Heart left ventricle (tissue), 16 donors: ENCODE measurements at regions not wholly inside any gene's neighbourhood (a gene's known extent, or its start where the extent isn't known, plus 50 kb on each side); places are given as distances from the start of the nearest gene placed in this dataset.

ENCODE experiments used
- ATAC-seq, 4 donors: fragments of 200-7000 bp; cut with Tn5 transposase; one replicate each; pipeline ENCODE4 v1.9.1; 2020 to 2022; ENCODE audit warnings: moderate library complexity in 4 of 4, mild to moderate bottlenecking in 3 of 4, moderate number of reproducible peaks in 1 of 4
- DNase-seq, 5 donors: peaks; one replicate each; pipeline ENCODE4 v3.0.0-alpha.2; 2020
- H3K27ac ChIP-seq, 12 donors: fragments of 200-600 bp; sonication (generic) in 4 of 12; one replicate each; pipeline versions ENCODE4 v1.5.0 to v1.8.0; 2016 to 2022; ENCODE audit warnings: mild to moderate bottlenecking in 2 of 12
- H3K27me3 ChIP-seq, 9 donors: fragments of 200-600 bp; sonication (generic) in 2 of 9; one replicate each; pipeline versions ENCODE4 v1.5.1 to v1.8.0; 2016 to 2022; ENCODE audit warnings: mild to moderate bottlenecking in 3 of 9
- H3K36me3 ChIP-seq, 9 donors: fragments of 200-600 bp; sonication (generic) in 2 of 9; one replicate each; pipeline versions ENCODE4 v1.5.0 to v1.8.0; 2018 to 2022; ENCODE audit warnings: mild to moderate bottlenecking in 2 of 9
- H3K4me1 ChIP-seq, 12 donors: fragments of 200-600 bp; sonication (generic) in 4 of 12; one replicate each; pipeline versions ENCODE4 v1.5.0 to v1.8.0; 2016 to 2022; ENCODE audit warnings: mild to moderate bottlenecking in 3 of 12
- H3K4me3 ChIP-seq, 12 donors: fragments of 200-600 bp; sonication (generic) in 4 of 12; one replicate each; pipeline versions ENCODE4 v1.5.0 to v1.8.0; 2017 to 2022; ENCODE audit warnings: mild to moderate bottlenecking in 9 of 12, moderate library complexity in 4 of 12
- H3K9me3 ChIP-seq, 12 donors: fragments of 200-600 bp; sonication (generic) in 4 of 12; one replicate each; pipeline versions ENCODE4 v1.5.0 to v1.8.0; 2016 to 2022; ENCODE audit warnings: mild to moderate bottlenecking in 1 of 12
- POLR2A ChIP-seq, 2 donors: fragments of 450-650 bp; IDR thresholded peaks; one replicate each; pipeline ENCODE4 v1.6.1; 2017; ENCODE audit warnings: antibody characterized with exemption in 2 of 2, mild to moderate bottlenecking in 2 of 2, moderate library complexity in 2 of 2
- WGBS, 4 donors: extraction: QIAGEN DNeasy Blood & Tissue Kit in 2 of 4; methylation state at CpG; one replicate each; pipeline versions ENCODE4 v1.1.5 to v1.1.7; 2013 to 2018; 5-methylcytosine and 5-hydroxymethylcytosine counted together
- intact Hi-C, 10 donors: fragments of 100-400 bp; cut with DNase I; formaldehyde crosslinking; loops; one replicate each; pipeline versions ENCODE4 v1.11.1 to v1.14.2; 2022
- TF ChIP-seq, protein P1 (sequence below), 12 donors: fragments of 200-600 bp; sonication (generic) in 4 of 12; IDR thresholded peaks; one replicate each; pipeline versions ENCODE4 v1.5.0 to v1.8.0; 2018 to 2022; ENCODE audit warnings: antibody characterized with exemption in 12 of 12, mild to moderate bottlenecking in 5 of 12
- donor health status: ischemic (EF 13 %, LVEDD 7.1; RV severe dilation, severe dysfunction).
- donor health status: healthy with polysubstance abuse.
- donor health status: DM: no; HTN: yes; CAD: no.
- donor health status: DM: no; HTN: no; CAD: no.
- donor health status: ischemic (EF 25% LVEDD 6.9; RV normal size, moderate dysfunction).
- donor health status: ischemic (EF 25% LVEDD 5.7; RV mildly dilated, moderate dysfunction).
- donor health status: healthy.
- donor health status: DM: yes; HTN: yes; CAD: no.
- donor health status: ischemic (EF 35%, LVEDD 5.7; RV mildly dilated, moderate dysfunction).
- donor health status: nonischemic (EF 11% LVEDD 7.7; RV severe dilation, severe dysfunction).
- donor health status: DM: yes; HTN: yes; CAD: no.
- donor health status: PGD.
- donor health status: ischemic (EF 29% LVEDD 5.4; RV normal size, mild dysfunction).
- donor health status: nonischemic (EF 23%, LVEDD 6.1; RV moderate dilation, normal function).

DNA sequence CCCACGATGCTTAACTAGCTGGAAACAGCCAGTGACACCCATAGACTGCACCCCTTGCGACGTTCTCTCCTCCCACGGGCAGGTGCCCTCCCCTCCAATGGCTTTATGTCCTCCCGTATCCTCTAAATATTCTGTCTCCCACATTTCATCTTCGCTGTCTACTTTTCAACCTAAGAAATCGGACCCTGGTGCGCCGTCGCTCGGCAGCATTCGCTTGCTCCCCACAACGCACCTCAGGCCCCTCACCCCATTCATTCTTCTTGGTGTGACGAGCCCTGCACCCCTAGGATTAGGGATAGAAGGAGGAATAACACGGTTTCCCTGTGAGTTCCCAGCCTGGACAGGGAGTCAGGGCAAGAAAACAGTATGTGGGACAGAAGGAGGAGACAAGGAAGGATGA is 74.3 kb upstream of the FOXQ1 start:
- peaks cover 0 to 33% (median 3%) of the 10 kb centered on the region in 9 donors for H3K27me3 ChIP-seq
- H3K9me3 ChIP-seq, result no peaks in the 10 kb centered on the region
- TF ChIP-seq POLR2A (IDR thresholded peaks at IDR 0.05), result no peak
- TF ChIP-seq, protein P1, sequence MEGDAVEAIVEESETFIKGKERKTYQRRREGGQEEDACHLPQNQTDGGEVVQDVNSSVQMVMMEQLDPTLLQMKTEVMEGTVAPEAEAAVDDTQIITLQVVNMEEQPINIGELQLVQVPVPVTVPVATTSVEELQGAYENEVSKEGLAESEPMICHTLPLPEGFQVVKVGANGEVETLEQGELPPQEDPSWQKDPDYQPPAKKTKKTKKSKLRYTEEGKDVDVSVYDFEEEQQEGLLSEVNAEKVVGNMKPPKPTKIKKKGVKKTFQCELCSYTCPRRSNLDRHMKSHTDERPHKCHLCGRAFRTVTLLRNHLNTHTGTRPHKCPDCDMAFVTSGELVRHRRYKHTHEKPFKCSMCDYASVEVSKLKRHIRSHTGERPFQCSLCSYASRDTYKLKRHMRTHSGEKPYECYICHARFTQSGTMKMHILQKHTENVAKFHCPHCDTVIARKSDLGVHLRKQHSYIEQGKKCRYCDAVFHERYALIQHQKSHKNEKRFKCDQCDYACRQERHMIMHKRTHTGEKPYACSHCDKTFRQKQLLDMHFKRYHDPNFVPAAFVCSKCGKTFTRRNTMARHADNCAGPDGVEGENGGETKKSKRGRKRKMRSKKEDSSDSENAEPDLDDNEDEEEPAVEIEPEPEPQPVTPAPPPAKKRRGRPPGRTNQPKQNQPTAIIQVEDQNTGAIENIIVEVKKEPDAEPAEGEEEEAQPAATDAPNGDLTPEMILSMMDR (IDR thresholded peaks at IDR 0.05), result no peak
- H3K4me3 ChIP-seq, result no peak overlapping the region
- ATAC-seq, result no peak
- no peaks in the 10 kb centered on the region for H3K4me1 ChIP-seq
- no peak overlapping the region for H3K27ac ChIP-seq
- WGBS, 4 donors, result 85 to 88% (median 86%) methylated on average over 15 of the region's 15 CpGs
- intact Hi-C loops, result no loop called here
- DNase-seq, result no peak
- H3K36me3 ChIP-seq, result no peaks in the 10 kb centered on the region

DNA sequence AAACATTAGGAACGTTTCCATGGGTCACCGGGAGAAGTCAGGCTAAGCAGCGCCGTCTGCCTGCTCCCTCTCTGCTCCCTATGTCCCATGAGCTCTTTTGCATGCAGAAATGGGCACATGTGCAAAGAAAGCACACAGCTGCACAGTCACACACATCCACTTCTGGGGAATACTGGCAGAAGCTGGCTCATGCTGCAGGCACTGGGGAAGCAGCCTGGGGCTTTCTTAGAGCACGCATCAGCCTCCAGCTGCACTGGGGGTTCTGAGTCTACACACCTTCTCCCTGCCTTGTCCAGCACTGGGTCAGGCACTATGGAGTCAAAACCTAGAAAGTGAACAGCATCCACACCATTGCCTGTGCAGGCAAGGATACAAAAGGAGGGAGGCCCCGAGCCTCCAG is 76.1 kb upstream of the FOXQ1 start:
- no peak overlapping the region for H3K27ac ChIP-seq
- TF ChIP-seq, protein P1 (IDR thresholded peaks at IDR 0.05), result no peak
- TF ChIP-seq POLR2A (IDR thresholded peaks at IDR 0.05), result no peak
- 75 to 78% (median 76%) methylated on average over 5 to 6 of the region's 6 CpGs for WGBS, 4 donors
- H3K36me3 ChIP-seq, result no peaks in the 10 kb centered on the region
- intact Hi-C loops, result no loop called here
- no peaks in the 10 kb centered on the region for H3K9me3 ChIP-seq
- H3K27me3 ChIP-seq, result peaks cover 0 to 42% (median 3%) of the 10 kb centered on the region in 9 donors
- no peaks in the 10 kb centered on the region for H3K4me1 ChIP-seq
- no peak overlapping the region for H3K4me3 ChIP-seq
- DNase-seq, result no peak
- no peak for ATAC-seq

- no peaks in the 10 kb centered on the region for H3K4me1 ChIP-seq
- H3K36me3 ChIP-seq, result no peaks in the 10 kb centered on the region
- H3K27me3 ChIP-seq, result peaks cover 0 to 55% (median 6%) of the 10 kb centered on the region in 9 donors
- DNase-seq (no peak), ATAC-seq (no peak)
- no peak overlapping the region for H3K4me3 ChIP-seq
- no peak for TF ChIP-seq POLR2A (IDR thresholded peaks at IDR 0.05)
- TF ChIP-seq, protein P1 (IDR thresholded peaks at IDR 0.05), result no peak
- no peak overlapping the region for H3K27ac ChIP-seq
- no peaks in the 10 kb centered on the region for H3K9me3 ChIP-seq
- 44 to 51% (median 49%) methylated on average over 11 of the region's 11 CpGs for WGBS, 4 donors
- intact Hi-C loops, result no loop called here
Observed at GRCh38 chr6:1233924-1234323, 78.0 kb upstream of the FOXQ1 start.

- Histone ChIP-seq H3K27me3 (peaks cover 0 to 56% (median 5%) of the 10 kb centered on the region in 9 donors), H3K4me3 (no peak overlapping the region), H3K9me3 (no peaks in the 10 kb centered on the region), H3K36me3 (no peaks in the 10 kb centered on the region), H3K27ac (no peak overlapping the region), H3K4me1 (no peaks in the 10 kb centered on the region)
- DNase-seq (no peak), ATAC-seq (no peak)
- TF ChIP-seq, protein P1 (IDR thresholded peaks at IDR 0.05), result no peak
- TF ChIP-seq POLR2A (IDR thresholded peaks at IDR 0.05), result no peak
- 72 to 86% (median 76%) methylated on average over 3 of the region's 3 CpGs for WGBS, 4 donors
- intact Hi-C loops, result no loop called here
Observed at GRCh38 chr6:1232578-1232977, 79.3 kb upstream of the FOXQ1 start.
